ENCODE measurements at regions not wholly inside any gene's neighbourhood (a gene's known extent, or its start where the extent isn't known, plus 50 kb on each side); places are given as distances from the start of the nearest gene placed in this dataset.

GRCh38 chr6:40819182-40819834, 219.7 kb downstream of the UNC5CL start:
- TF ChIP-seq CTCF (IDR thresholded peaks at IDR 0.05) = no peak
- Histone ChIP-seq H3K9me3 (no peaks in the 10 kb centered on the region), H3K4me1 (ENCODE audit: control insufficient read depth in 1 of 2, insufficient read depth in 1 of 2, low read depth in 1 of 2, low read length in 1 of 2) (no peaks in the 10 kb centered on the region), H3K27me3 (peaks cover 3% of the 10 kb centered on the region), H3K4me3 (ENCODE audit: low read depth in 1 of 2, low read length in 1 of 2) (no peak overlapping the region), H3K27ac (no peak overlapping the region), H3K36me3 (no peaks in the 10 kb centered on the region)

DNA sequence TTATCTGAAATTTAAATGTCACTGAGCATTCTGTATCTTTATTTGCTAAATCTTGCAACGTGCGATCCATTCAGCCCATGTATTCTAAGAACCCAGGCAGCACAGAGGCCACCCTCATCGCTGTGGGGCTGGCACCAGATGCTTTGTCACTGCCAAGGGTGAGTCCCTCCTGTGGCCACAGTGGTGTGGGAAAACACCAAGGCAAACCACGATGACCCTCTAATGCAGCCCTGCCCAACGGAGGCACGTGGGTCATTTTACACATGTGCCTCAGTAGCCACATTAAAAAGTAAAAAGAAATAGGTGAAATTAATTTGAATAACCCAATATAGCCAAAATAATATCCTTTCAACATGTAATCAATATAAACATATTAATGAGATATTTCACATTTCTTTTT, 221.7 kb downstream of the UNC5CL start:
- Histone ChIP-seq H3K4me3 (ENCODE audit: low read depth in 1 of 2, low read length in 1 of 2) (no peak overlapping the region), H3K36me3 (no peaks in the 10 kb centered on the region), H3K27me3 (no peaks in the 10 kb centered on the region), H3K27ac (no peak overlapping the region), H3K9me3 (no peaks in the 10 kb centered on the region), H3K4me1 (ENCODE audit: control insufficient read depth in 1 of 2, insufficient read depth in 1 of 2, low read depth in 1 of 2, low read length in 1 of 2) (no peaks in the 10 kb centered on the region)
- TF ChIP-seq CTCF (IDR thresholded peaks at IDR 0.05) = no peak

- H3K36me3 ChIP-seq = no peaks in the 10 kb centered on the region
- H3K27ac ChIP-seq = no peak overlapping the region
- H3K9me3 ChIP-seq = no peaks in the 10 kb centered on the region
- no peaks in the 10 kb centered on the region for H3K4me1 ChIP-seq (ENCODE audit: control insufficient read depth in 1 of 2, insufficient read depth in 1 of 2, low read depth in 1 of 2, low read length in 1 of 2)
- TF ChIP-seq CTCF (IDR thresholded peaks at IDR 0.05) = no peak
- H3K27me3 ChIP-seq = no peaks in the 10 kb centered on the region
- no peak overlapping the region for H3K4me3 ChIP-seq (ENCODE audit: low read depth in 1 of 2, low read length in 1 of 2)
Measured at GRCh38 chr6:40816601-40817000, 222.4 kb downstream of the UNC5CL start.

DNA sequence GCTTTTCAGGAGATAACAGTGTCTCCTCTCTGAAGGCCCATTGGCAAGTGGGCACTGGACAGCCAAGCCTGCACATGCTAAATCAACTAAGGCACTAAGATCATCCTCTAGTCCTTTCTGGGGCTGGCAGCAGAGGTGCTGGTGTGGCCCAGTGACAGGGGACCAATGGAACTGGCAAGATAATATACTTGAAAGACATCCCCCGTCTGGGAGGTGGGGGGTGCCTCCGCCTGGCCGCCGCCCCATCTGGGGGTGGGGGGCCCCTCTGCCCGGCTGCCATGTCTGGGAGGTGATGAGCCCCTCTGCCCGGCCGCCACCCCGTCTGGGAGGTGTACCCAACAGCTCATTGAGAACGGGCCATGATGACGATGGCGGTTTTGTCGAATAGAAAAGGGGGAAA, 223.3 kb downstream of the UNC5CL start:
- no peak for TF ChIP-seq CTCF (IDR thresholded peaks at IDR 0.05)
- no peaks in the 10 kb centered on the region for H3K4me1 ChIP-seq (ENCODE audit: control insufficient read depth in 1 of 2, insufficient read depth in 1 of 2, low read depth in 1 of 2, low read length in 1 of 2)
- H3K27ac ChIP-seq = no peak overlapping the region
- H3K4me3 ChIP-seq (ENCODE audit: low read depth in 1 of 2, low read length in 1 of 2) = no peak overlapping the region
- no peaks in the 10 kb centered on the region for H3K9me3 ChIP-seq
- no peaks in the 10 kb centered on the region for H3K27me3 ChIP-seq
- H3K36me3 ChIP-seq = no peaks in the 10 kb centered on the region

GRCh38 chr6:40810171-40810570, 223.0 kb upstream of the LRFN2 start:
- H3K4me3 ChIP-seq (ENCODE audit: low read depth in 1 of 2, low read length in 1 of 2) = no peak overlapping the region
- H3K4me1 ChIP-seq (ENCODE audit: control insufficient read depth in 1 of 2, insufficient read depth in 1 of 2, low read depth in 1 of 2, low read length in 1 of 2) = no peaks in the 10 kb centered on the region
- H3K27me3 ChIP-seq = no peaks in the 10 kb centered on the region
- no peak overlapping the region for H3K27ac ChIP-seq
- no peaks in the 10 kb centered on the region for H3K9me3 ChIP-seq
- H3K36me3 ChIP-seq = no peaks in the 10 kb centered on the region
- TF ChIP-seq CTCF (IDR thresholded peaks at IDR 0.05) = no peak

- Histone ChIP-seq H3K4me3 (ENCODE audit: low read depth in 1 of 2, low read length in 1 of 2) (no peak overlapping the region), H3K4me1 (ENCODE audit: control insufficient read depth in 1 of 2, insufficient read depth in 1 of 2, low read depth in 1 of 2, low read length in 1 of 2) (no peaks in the 10 kb centered on the region), H3K27me3 (no peaks in the 10 kb centered on the region), H3K9me3 (no peaks in the 10 kb centered on the region), H3K27ac (no peak overlapping the region), H3K36me3 (no peaks in the 10 kb centered on the region)
- TF ChIP-seq CTCF (IDR thresholded peaks at IDR 0.05) = no peak
Measured at GRCh38 chr6:40809627-40810026, 222.5 kb upstream of the LRFN2 start.

Data from neutrophil (primary cell).